DMS 273 treated with DMSO at 0.1 percent for 48 hours (cell line): ENCODE measurements at regions not wholly inside any gene's neighbourhood (a gene's known extent, or its start where the extent isn't known, plus 50 kb on each side); places are given as distances from the start of the nearest gene placed in this dataset.
"Not testable (repeated sequence)": the region's sequence is repeated elsewhere in the genome, so short reads cannot be mapped to it uniquely, and the experiment has no call there.

ENCODE experiments used
- DNase-seq: peaks from one replicate; lab custom pipeline; 2025; lab: John Stamatoyannopoulos, UW

DNA sequence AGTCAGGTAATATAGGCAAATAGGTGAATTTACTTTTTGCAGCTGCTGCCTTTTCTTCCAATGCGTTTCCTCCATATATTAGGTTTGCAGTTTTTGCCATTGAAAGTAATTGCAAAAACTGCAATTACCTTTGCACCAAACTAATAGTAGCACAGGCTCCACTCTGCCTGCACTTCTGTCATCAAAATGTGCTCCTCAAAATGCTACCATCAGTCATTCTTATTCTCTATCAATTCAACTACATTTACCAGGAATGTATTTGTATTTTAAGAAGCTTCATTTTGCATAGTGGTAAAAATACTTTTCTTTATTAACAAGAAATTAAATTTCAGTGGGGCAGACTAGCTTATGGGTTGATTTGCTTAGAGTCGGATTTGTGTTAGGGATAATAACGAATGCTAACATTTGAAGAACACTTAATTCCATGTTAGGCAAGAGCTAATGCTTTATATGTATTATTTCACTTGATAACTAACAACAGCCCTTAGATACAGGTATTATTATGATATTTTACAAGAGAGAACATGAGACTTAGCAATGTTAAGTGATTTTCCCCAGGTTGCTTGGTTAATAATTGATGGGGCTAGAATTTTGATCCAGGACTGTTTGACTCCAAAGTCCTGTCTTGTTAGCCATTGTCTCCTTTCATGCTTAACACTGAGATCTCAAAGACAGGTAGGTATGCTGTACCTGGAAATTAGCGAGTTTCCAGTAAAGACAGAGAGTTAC is 300.4 kb downstream of the MAN2A1 start:
- DNase-seq, result no peak

GRCh38 chr5:109990723-109991359 is 301.1 kb downstream of the MAN2A1 start:
- DNase-seq, result no peak

DNA sequence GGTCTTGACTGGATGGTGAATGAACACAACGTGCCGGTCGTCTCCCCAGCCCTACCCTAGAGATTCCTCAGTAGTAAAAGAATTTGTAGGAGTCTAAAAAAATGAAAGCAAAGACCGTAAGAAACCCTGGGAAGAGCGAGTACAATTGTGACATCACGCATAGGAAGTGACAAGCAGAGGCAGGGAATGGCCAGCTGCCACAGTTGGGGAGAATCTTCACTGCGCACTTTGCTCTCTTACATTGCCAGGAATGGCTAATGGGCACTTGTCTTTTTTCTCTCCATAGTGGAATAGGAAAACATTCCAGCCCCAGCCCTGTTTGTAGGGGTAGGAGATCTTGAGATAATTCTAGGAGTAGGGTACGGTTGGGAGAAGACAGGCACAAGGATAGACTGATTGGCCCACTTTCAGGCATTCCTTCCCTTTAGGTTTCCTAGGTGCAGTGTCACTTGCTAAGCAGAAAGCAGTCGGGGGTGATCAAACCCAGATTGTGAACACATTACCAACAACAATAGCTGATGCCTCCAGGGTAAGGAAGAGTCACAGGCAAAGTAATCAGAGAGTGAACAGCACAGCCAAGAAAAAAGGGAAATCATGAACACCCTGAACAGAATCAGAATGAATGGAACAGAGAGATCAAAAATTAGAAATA is 302.7 kb downstream of the MAN2A1 start:
- no peak for DNase-seq

DNA sequence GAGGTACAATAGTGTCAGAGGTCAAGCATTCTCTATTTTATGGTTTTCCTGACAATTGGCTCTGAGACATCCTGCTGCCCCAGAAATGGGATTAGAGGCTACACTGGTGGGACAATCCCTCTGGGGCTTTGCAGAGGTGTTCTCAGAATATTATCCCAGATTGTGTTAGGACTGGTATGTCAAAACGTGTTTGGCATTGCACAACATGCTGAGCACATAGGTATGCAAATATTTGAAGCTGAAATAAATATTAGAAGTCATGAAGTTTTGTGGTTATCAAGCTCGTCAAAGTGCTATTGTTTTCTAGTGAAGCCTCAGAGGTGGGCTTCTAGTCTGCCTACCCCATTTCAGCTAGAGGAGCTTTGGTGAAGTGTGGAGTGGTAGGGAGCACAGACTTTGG is 304.4 kb downstream of the MAN2A1 start:
- DNase-seq, result no peak

- no peak for DNase-seq
Measured at GRCh38 chr5:109996246-109996645, 306.5 kb downstream of the MAN2A1 start.

DNA sequence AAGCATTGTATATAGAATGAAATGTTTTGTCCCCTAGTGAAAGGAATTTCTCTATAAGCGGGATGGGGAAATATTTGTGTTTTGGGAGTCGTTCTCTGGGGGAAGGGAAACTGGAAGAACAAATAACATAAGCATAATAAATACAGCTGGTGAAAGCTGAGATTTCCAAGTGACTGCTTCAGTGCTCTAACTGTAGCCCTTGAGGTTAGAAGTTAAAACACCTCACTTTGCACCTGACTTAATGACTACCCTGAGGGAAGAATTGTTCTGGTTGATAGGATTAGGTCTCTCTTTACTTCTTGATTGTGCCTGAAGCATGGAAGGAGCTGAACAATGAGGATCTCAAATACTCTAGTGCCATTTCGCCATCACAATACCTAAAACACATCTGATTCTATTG is 307.4 kb downstream of the MAN2A1 start:
- no peak for DNase-seq

GRCh38 chr5:109998208-109998607 is 308.5 kb downstream of the MAN2A1 start:
- DNase-seq, result no peak

- no peak for DNase-seq
Measured at GRCh38 chr5:109998726-109999125, 309.0 kb downstream of the MAN2A1 start.

- DNase-seq, result no peak
Measured at GRCh38 chr5:110001648-110002047, 311.9 kb downstream of the MAN2A1 start.

DNA sequence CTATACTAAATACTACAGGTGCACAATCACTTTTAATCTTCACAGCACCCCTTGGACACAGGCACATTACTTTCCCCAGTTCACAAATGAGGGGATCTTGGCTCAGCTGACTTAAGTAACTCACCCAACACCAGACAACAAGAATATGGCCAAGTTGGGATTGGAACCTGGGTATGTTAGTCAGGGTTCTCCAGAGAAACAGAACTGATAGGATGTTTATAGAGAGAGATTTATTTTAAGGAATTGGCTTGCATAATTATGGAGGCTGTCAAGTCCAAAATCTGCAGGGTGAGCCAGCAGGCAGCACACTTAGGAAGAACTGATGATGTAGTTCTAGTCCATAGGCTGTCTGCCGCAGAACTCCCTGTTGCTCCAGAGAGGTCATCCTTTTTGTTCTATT is 312.9 kb downstream of the MAN2A1 start:
- DNase-seq, result no peak

GRCh38 chr5:110005907-110006562 is 316.3 kb downstream of the MAN2A1 start:
- not testable (repeated sequence) for DNase-seq

DNA sequence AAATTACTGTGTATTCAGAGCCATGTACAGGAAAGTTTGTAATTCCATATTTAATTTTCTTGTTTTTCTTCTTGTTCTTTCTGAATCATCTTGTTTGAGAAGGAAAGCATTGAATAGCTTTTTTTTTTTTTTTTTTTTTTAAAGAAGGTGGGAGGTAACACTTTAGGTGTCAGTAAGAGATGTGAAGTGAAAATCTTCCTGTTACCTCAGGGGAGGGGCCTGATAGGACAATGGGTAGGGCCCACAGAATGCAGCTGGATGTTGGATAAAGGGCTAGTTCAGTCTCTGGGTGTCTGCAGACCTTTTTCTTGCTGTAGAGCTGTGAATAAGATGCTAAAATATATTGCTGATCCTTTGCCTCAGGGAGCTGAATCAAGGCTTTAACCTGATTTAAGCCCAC is 317.4 kb downstream of the MAN2A1 start:
- DNase-seq, result no peak

- DNase-seq, result no peak
Measured at GRCh38 chr5:110008131-110008530, 318.4 kb downstream of the MAN2A1 start.

GRCh38 chr5:110012145-110012544 is 322.4 kb downstream of the MAN2A1 start:
- no peak for DNase-seq

DNA sequence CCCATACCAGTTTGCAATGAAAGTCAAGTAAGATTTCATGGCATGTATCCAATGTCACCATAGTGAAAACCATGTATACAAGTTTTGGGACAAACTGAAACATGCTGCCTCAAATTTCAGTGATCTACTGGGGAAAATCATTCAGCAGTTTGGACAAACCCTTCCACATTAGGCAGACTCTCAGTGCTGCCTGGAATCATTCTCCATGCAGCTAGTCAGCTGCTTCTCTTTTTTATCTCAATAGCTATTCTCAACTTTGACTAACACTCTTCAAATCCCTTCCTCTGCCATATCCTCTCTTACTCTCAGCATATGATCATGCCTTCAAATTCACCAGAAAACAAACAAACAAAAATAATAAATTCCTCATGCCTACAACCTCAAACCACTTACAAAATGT is 323.3 kb downstream of the MAN2A1 start:
- DNase-seq, result no peak

- DNase-seq, result no peak
Measured at GRCh38 chr5:110017854-110018253, 328.1 kb downstream of the MAN2A1 start.

DNA sequence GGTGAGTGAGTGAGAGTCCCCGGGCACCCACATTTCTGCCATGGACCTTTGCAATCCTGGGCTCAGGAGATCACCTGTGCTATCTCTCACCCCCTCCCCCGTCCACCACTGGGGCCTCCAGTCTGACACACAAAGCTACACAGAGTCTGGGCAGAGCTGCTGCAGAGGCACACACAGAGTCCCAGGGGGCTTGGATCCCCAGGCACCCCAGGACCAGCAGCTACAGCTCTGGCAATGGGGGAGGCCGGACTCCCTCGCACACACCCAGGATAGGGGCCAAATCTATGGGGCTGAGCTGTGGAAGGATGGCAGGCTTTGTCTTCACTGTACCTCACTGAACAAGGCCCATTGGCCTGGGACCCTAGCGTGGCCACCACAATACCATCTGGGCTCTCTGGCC is 328.8 kb downstream of the MAN2A1 start:
- no peak for DNase-seq

DNA sequence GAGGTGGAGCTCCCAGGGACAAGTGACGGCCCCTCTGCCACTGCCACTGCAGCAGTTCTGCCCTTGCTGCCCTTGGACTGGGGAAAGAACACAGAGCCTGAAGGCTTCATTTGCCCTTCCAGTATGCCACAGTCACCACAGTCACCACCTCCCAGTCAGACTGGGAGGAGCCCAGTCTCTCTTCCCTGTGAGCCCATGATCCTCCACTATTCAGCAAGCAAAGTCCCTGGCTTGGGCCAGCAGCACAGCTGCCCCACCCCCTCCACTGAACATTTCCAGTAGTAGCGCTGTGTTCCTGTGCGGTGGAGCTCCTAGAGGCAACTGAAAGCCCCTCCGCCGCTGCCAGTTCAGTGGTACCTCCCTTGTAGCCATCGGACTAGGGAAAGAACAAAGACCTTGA is 329.4 kb downstream of the MAN2A1 start:
- no peak for DNase-seq

GRCh38 chr5:110019780-110020179 is 330.1 kb downstream of the MAN2A1 start:
- no peak for DNase-seq

DNA sequence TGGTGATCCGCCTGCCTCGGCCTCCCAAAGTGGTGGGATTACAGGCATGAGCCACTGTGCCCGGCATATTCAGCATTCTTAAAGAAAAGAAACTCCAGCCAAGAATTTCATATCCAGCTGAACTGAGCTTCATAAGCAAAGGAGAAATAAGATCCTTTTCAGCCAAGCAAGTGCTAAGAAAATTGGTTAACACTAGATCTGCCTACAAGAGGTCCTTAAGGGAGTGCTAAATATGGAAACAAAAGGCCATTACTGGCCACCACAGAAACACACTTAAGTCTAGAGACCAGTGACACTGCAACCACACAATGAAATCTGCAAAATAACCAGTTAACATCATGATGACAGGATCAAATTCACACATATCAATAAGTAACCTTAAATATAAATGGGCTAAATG is 331.5 kb downstream of the MAN2A1 start:
- DNase-seq, result no peak

DNA sequence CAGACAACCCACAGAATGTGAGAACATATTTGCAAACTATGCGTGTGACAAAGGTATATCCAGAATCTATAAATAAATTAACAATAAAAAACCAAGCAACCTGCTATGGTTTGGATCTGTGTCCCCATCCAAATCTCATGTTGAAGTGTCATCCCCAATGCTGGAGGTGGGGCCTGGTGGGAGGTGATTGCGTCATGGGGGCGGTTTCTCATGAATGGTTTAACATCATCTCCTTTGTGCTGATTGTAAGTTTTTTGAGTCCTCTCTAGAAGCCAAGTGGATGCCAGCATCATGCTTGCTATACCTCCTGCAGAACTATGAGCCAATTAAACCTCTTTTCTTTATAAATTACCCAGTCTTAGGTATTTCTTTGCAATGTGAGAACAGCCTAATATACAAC is 335.4 kb downstream of the MAN2A1 start:
- DNase-seq, result no peak

DNA sequence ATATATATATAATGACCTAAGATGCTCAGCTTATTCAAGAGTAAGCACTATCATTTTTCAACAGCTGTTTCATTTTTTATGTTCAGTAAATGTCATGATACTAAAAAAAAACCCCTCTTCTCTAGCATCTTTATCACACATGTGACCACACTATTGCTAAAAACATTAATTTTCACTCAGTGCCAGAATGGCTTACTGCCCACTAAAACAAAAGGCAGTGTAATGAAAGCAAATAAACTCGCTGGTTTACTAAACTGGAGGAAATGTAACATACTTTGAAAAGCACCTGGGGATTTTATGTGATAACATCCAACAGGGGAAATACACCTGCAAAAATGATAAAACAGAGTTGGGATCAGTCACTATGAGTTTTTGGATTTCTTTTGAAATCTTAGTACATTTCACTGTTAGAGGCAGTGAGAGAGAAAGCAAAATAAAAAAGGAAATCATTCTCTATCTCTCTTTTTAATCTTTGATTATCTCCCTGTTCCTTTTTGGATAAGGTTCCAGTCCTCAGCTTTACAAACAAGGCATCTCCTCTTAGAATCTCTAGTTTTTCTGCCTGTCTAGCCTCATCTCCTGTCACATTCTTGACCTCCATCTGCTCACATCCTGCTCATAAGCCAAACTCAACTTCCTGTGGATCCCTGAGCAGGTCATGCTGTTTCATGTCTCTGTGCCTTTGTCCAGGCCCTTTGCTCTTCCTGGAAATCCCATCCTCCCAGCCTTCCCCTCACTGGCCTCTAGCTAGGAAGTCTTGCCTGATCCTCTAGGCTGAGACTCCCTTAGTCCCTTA is 338.0 kb downstream of the MAN2A1 start:
- DNase-seq, result no peak
